ENCODE measurements at regions not wholly inside any gene's neighbourhood (a gene's known extent, or its start where the extent isn't known, plus 50 kb on each side); places are given as distances from the start of the nearest gene placed in this dataset.

DNA sequence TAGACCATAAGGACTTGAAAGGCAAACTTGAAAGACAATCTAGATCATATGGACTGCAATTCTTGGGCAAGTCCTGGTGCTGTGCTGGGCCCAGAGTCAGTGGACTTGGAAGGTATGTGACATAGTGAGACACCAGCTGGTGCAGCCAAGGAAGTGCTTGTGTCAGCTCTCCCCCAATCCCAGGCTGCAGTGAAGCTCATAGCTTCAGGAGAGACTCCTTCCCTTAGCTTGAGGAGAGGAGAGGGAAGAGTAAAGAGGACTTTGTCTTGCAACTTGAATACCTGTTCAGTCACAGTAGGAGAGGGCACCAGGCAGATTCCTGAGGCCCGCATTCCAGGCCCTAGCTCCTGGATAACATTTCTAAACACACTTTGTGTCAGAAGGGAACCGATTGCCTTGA lies 127.4 kb upstream of the ZPLD1 start:
- TF ChIP-seq, protein P1, sequence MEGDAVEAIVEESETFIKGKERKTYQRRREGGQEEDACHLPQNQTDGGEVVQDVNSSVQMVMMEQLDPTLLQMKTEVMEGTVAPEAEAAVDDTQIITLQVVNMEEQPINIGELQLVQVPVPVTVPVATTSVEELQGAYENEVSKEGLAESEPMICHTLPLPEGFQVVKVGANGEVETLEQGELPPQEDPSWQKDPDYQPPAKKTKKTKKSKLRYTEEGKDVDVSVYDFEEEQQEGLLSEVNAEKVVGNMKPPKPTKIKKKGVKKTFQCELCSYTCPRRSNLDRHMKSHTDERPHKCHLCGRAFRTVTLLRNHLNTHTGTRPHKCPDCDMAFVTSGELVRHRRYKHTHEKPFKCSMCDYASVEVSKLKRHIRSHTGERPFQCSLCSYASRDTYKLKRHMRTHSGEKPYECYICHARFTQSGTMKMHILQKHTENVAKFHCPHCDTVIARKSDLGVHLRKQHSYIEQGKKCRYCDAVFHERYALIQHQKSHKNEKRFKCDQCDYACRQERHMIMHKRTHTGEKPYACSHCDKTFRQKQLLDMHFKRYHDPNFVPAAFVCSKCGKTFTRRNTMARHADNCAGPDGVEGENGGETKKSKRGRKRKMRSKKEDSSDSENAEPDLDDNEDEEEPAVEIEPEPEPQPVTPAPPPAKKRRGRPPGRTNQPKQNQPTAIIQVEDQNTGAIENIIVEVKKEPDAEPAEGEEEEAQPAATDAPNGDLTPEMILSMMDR (conservative IDR thresholded peaks at IDR 0.05 in 1 of 2, IDR thresholded peaks at IDR 0.05 in 1 of 2; ENCODE audit: low read depth in 1 of 2, low read length in 2 of 2) = no peak
- TF ChIP-seq EZH2 (IDR thresholded peaks at IDR 0.05; ENCODE audit: low read length, missing control alignments) = no peak

Measured in fibroblast of lung (primary cell).